GM12874 (cell line): ENCODE measurements at regions not wholly inside any gene's neighbourhood (a gene's known extent, or its start where the extent isn't known, plus 50 kb on each side); places are given as distances from the start of the nearest gene placed in this dataset.

Experiments
- TF ChIP-seq, protein P1 (sequence below): IDR thresholded peaks from 2 replicates; pipeline ENCODE4 v1.5.1; 2011; ENCODE audit warnings: low read depth, mild to moderate bottlenecking, control low read depth, low read length, moderate library complexity; ENCODE audit not compliant: insufficient read depth

GRCh38 chr22:49112176-49112575 is 715.5 kb downstream of the BRD1 start:
- TF ChIP-seq, protein P1, sequence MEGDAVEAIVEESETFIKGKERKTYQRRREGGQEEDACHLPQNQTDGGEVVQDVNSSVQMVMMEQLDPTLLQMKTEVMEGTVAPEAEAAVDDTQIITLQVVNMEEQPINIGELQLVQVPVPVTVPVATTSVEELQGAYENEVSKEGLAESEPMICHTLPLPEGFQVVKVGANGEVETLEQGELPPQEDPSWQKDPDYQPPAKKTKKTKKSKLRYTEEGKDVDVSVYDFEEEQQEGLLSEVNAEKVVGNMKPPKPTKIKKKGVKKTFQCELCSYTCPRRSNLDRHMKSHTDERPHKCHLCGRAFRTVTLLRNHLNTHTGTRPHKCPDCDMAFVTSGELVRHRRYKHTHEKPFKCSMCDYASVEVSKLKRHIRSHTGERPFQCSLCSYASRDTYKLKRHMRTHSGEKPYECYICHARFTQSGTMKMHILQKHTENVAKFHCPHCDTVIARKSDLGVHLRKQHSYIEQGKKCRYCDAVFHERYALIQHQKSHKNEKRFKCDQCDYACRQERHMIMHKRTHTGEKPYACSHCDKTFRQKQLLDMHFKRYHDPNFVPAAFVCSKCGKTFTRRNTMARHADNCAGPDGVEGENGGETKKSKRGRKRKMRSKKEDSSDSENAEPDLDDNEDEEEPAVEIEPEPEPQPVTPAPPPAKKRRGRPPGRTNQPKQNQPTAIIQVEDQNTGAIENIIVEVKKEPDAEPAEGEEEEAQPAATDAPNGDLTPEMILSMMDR = no peak

DNA sequence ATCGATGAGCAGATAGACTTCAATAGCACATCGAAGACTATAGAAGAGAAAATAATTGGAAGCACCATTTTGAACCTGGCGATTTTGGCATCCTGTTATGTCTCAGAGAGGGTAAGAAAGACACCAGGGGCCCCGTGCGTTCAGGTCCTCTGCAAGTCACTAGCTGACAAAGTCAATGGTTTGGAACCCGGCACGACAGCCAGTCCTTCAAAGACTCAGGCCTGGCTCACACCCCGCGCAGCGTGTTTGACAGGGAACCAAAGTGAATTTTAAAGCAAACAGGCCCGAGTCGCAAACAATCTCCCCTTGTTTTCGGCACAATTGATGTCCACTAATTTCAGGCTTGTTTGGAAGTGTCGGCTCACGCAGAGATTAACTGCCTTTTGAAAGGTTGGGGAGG is 716.6 kb downstream of the BRD1 start:
- TF ChIP-seq, protein P1 = no peak

GRCh38 chr22:49108636-49109315 is 718.9 kb downstream of the BRD1 start:
- TF ChIP-seq, protein P1 = no peak

DNA sequence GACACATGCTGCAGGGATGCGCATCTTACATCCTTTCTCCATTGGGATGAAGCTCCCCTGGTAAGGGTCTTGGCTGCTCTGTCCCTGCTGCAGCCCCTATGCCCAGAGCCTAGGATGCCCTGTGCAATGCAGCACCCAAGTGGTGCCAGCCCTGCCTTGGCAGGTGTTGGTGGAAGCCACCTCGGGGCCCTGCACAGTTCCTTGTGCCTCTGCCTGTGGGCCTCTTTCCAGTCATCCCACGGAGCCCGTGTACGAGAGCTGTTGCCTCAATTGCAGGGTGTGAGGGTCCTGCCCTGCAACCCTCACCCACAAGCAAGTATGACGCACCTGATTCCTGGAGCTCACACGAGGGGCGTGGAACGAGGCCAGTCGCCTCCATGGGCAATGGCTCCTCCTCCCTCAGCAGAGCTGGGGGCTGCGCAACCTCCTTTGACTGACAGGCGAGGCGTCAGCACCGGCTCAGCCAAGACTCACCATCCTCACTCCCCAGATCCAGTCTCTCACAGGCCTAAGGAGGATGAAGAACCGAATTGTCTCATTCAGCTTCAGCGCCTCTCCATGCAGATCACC is 719.6 kb downstream of the BRD1 start:
- TF ChIP-seq, protein P1 = no peak

DNA sequence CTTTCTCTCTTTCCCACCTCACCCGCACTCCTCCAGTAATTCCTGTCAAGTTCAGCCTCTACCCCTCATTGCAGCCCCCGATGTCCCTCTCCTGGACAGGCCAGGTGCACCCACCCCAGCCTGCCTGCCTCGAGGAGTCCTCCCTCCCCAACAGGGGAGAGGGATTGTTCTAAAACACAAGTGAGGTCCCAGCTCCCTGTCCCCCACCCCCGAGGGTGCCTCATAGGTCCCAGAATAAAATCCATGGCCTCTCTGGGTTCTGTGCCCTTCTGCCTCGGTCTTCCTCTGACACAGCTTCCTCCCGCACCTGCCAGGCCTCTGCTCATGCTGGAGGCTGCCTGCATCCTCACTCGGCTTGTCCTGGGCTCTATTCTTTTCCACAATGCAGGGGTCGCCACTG is 720.1 kb downstream of the BRD1 start:
- TF ChIP-seq, protein P1 = no peak

- TF ChIP-seq, protein P1 = no peak
Measured at GRCh38 chr22:49106842-49107152, 720.9 kb downstream of the BRD1 start.

GRCh38 chr22:49106096-49106841 is 721.4 kb downstream of the BRD1 start:
- TF ChIP-seq, protein P1 = no peak
